Psoas muscle (tissue), 7 donors: ENCODE measurements at regions not wholly inside any gene's neighbourhood (a gene's known extent, or its start where the extent isn't known, plus 50 kb on each side); places are given as distances from the start of the nearest gene placed in this dataset.

Experiments
- ATAC-seq, 4 donors: fragments of 200-7000 bp; cut with Tn5 transposase; one replicate each; pipeline ENCODE4 v1.9.1; 2020; ENCODE audit warnings: moderate library complexity in 3 of 4, mild to moderate bottlenecking in 2 of 4
- DNase-seq, 2 donors: peaks; one replicate each; pipeline ENCODE4 v3.0.0-alpha.2; 2020
- H3K27ac ChIP-seq: fragments of 200-600 bp; one replicate; pipeline ENCODE4 v1.8.0; 2022
- H3K27me3 ChIP-seq, 3 donors: fragments of 200-600 bp in 1 of 3; one replicate each; pipeline versions ENCODE4 v1.6.1 to v1.8.0; 2013 to 2022; ENCODE audit warnings: low read length in 2 of 3, mild to moderate bottlenecking in 2 of 3, moderate library complexity in 1 of 3; ENCODE audit not compliant: insufficient read depth in 3 of 3
- H3K36me3 ChIP-seq, 2 donors: fragments of 200-600 bp in 1 of 2; one replicate each; pipeline versions ENCODE4 v1.6.1 to v1.8.0; 2013 to 2022; ENCODE audit warnings: low read depth in 1 of 2, mild to moderate bottlenecking in 1 of 2, moderate library complexity in 1 of 2; ENCODE audit not compliant: insufficient read depth in 1 of 2
- H3K4me1 ChIP-seq: fragments of 200-600 bp; one replicate; pipeline ENCODE4 v1.8.0; 2022
- H3K4me3 ChIP-seq: fragments of 200-600 bp; one replicate; pipeline ENCODE4 v1.8.0; 2022; ENCODE audit warnings: mild to moderate bottlenecking
- H3K9me3 ChIP-seq: fragments of 200-600 bp; one replicate; pipeline ENCODE4 v1.8.0; 2022
- WGBS, 3 donors: extraction: QIAGEN DNeasy Blood & Tissue Kit; methylation state at CpG; one replicate each; pipeline versions ENCODE4 v1.1.6 to v1.1.7; 2013; 5-methylcytosine and 5-hydroxymethylcytosine counted together
- intact Hi-C, 2 donors: fragments of 100-400 bp; cut with DNase I; formaldehyde crosslinking; loops; one replicate each; pipeline versions ENCODE4 v1.11.0 to v1.14.2; 2022
- TF ChIP-seq, protein P1 (sequence below): fragments of 200-600 bp; IDR thresholded peaks from one replicate; pipeline ENCODE4 v1.8.0; 2022; ENCODE audit warnings: antibody characterized with exemption
- donor health status: healthy with polysubstance abuse.
- donor health status: DM: no; HTN: no; CAD: no; lungs with moderate emphysema.
- donor health status: Bipolar disorder and iron deficiency.
- donor health status: healthy.
- donor health status: DM: yes; HTN: yes; CAD: no.
- donor health status: DM: no; HTN: no; CAD: no.
- donor health status: DM: yes; HTN: yes; CAD: no.

DNA sequence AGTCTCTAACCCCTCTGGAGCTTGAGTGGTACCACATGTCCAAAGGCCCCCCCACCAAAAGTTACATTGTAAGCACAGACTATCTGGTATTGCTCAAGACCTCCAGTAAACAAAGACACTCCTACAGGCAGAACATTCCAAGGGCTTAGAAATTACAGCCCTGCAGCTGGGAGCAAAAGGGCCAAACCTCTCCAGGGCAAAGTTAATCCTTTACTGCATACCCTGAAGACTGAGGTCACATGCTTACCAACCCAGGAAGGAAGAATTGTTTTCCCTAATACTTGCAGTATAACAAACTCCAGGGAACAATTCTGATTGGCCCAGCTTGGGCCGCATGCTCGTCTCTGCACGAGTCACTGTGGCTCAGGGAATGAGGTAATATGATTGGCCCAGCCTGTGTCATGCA, 266.1 kb upstream of the NR2F2 start:
- H3K4me3 ChIP-seq = no peak overlapping the region
- H3K9me3 ChIP-seq = no peaks in the 10 kb centered on the region
- no peak overlapping the region for H3K27ac ChIP-seq
- H3K36me3 ChIP-seq = no peaks in the 10 kb centered on the region
- intact Hi-C loops = no loop called here
- DNase-seq (no peak), ATAC-seq (no peak)
- TF ChIP-seq, protein P1, sequence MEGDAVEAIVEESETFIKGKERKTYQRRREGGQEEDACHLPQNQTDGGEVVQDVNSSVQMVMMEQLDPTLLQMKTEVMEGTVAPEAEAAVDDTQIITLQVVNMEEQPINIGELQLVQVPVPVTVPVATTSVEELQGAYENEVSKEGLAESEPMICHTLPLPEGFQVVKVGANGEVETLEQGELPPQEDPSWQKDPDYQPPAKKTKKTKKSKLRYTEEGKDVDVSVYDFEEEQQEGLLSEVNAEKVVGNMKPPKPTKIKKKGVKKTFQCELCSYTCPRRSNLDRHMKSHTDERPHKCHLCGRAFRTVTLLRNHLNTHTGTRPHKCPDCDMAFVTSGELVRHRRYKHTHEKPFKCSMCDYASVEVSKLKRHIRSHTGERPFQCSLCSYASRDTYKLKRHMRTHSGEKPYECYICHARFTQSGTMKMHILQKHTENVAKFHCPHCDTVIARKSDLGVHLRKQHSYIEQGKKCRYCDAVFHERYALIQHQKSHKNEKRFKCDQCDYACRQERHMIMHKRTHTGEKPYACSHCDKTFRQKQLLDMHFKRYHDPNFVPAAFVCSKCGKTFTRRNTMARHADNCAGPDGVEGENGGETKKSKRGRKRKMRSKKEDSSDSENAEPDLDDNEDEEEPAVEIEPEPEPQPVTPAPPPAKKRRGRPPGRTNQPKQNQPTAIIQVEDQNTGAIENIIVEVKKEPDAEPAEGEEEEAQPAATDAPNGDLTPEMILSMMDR = no peak
- H3K4me1 ChIP-seq = no peaks in the 10 kb centered on the region
- WGBS, 3 donors = 69 to 78% (median 71%) methylated on average over 3 of the region's 3 CpGs
- H3K27me3 ChIP-seq = peaks cover 0 to 2% (median 0%) of the 10 kb centered on the region in 3 donors

DNA sequence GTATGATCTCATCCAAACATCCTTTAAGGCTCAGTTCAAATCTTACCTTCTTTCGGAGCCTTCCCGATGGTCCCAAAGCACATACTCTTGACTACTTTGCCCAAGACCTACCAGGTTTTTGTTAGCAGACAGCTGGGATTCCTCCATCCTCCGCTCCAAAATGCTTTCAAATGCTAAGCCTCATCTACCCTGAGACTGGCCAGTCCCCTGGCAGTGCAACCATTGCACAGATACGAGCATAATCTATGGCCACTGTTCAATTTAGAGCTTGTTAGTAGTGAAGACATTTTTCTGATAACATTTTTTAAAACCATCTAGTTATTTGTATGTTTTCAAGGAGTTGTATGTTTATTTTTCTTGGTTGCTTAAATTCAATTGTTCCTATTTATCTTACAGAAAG, 264.4 kb upstream of the NR2F2 start:
- H3K36me3 ChIP-seq = no peaks in the 10 kb centered on the region
- no peak for DNase-seq
- no peaks in the 10 kb centered on the region for H3K9me3 ChIP-seq
- intact Hi-C loops = no loop called here
- no peak overlapping the region for H3K27ac ChIP-seq
- ATAC-seq = no peak
- TF ChIP-seq, protein P1 = no peak
- H3K27me3 ChIP-seq = no peaks in the 10 kb centered on the region
- no peak overlapping the region for H3K4me3 ChIP-seq
- 75 to 82% (median 79%) methylated on average over 4 of the region's 4 CpGs for WGBS, 3 donors
- H3K4me1 ChIP-seq = no peaks in the 10 kb centered on the region

DNA sequence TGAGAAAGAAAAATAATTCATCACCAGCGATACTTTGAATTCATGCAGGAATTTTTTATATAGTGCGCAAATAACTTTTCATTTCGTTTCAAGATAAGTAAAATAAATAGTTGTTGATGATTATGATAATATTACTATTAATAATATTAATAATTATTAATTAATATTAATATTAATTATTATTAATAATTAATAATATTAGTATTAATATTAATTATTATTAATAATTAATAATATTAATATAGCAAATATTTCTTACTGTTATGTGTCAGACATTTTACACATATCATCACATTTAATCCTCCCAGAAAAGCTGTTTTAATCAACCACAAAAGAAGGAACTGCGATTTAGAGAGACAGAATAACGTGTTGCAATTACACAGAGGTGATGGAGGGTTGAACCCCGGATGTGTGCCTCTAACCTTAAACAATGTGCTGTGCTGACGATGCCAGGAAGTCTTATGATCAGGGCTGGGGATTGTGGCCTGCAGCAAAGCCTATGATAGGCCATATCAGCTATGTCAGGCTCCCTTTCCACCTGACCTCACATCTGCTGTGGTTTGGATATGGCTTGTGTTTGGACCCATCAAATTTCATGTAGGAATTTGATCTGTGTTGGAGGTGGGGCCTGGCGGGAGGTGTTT, 263.5 kb upstream of the NR2F2 start:
- no peaks in the 10 kb centered on the region for H3K4me1 ChIP-seq
- WGBS, 3 donors = 86 to 90% (median 89%) methylated on average over 8 of the region's 8 CpGs
- H3K27ac ChIP-seq = no peak overlapping the region
- TF ChIP-seq, protein P1 = no peak
- H3K9me3 ChIP-seq = no peaks in the 10 kb centered on the region
- no peak overlapping the region for H3K4me3 ChIP-seq
- H3K27me3 ChIP-seq = peaks cover 0 to under 1% (median 0%) of the 10 kb centered on the region in 3 donors
- ATAC-seq (no peak), DNase-seq (no peak)
- no peaks in the 10 kb centered on the region for H3K36me3 ChIP-seq
- intact Hi-C loops = no loop called here

DNA sequence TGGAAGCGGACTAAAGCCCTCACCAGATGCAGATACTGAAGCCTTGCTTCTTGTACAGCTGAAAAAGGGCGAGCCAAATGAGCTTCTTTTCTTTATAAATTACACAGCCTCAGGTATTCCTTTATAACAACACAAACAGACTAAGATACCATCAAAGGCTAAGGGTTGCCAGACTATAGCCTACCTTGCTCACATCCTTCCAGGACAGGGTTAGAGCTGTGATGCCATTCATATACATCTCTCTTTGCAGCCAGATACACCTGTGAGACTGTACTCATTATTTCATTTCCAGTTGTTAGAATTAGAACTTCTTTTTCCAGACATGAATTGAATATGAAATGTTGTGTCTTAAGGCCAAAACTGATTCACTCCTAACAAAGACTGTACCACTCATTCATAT, 262.8 kb upstream of the NR2F2 start:
- intact Hi-C loops = no loop called here
- Histone ChIP-seq H3K27ac (no peak overlapping the region), H3K4me3 (no peak overlapping the region), H3K27me3 (peaks cover 0 to 2% (median 0%) of the 10 kb centered on the region in 3 donors), H3K9me3 (no peaks in the 10 kb centered on the region), H3K4me1 (no peaks in the 10 kb centered on the region), H3K36me3 (no peaks in the 10 kb centered on the region)
- ATAC-seq (no peak), DNase-seq (no peak)
- whole genome bisulfite sequencing, 3 donors = 96% methylated on average over 2 of the region's 2 CpGs
- TF ChIP-seq, protein P1 = no peak

DNA sequence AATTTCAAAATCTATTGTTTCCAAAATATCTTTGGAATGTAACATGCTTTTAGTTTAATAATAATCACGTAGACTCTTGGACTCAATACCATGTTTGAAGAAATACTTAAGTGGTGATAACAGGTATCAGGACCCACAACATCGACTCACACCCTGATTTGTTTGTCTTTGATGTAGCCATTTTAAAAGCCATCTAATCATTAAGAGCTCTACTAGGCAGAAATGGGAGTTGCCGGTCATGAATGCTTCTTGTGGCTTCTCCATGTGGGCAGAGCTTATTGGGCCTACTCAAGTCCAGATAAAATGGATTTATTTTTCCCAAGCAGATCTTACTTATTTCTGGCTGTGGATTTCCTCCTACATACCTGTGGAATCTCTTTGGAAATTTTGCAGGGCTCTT, 261.6 kb upstream of the NR2F2 start:
- TF ChIP-seq, protein P1 = no peak
- Histone ChIP-seq H3K36me3 (no peaks in the 10 kb centered on the region), H3K9me3 (no peaks in the 10 kb centered on the region), H3K27ac (no peak overlapping the region), H3K27me3 (peaks cover 0 to 2% (median 0%) of the 10 kb centered on the region in 3 donors), H3K4me1 (no peaks in the 10 kb centered on the region), H3K4me3 (no peak overlapping the region)
- DNase-seq (no peak), ATAC-seq (no peak)
- 69 to 81% (median 71%) methylated on average over 3 of the region's 3 CpGs for WGBS, 3 donors
- intact Hi-C loops = no loop called here
